ENCODE measurements at regions not wholly inside any gene's neighbourhood (a gene's known extent, or its start where the extent isn't known, plus 50 kb on each side); places are given as distances from the start of the nearest gene placed in this dataset.
"Not testable (repeated sequence)": the region's sequence is repeated elsewhere in the genome, so short reads cannot be mapped to it uniquely, and the experiment has no call there.

- Histone ChIP-seq H3K4me2 (ENCODE audit: low read length) (no peak overlapping the region), H2AFZ (ENCODE audit: low read depth, low read length) (no peak overlapping the region), H4K20me1 (ENCODE audit: insufficient read depth) (no peaks in the 10 kb centered on the region), H3K9me3 (ENCODE audit: low read length) (no peaks in the 10 kb centered on the region), H3K27me3 (ENCODE audit: insufficient read depth, low read depth, low read length) (no peaks in the 10 kb centered on the region), H3F3A (ENCODE audit: insufficient read depth, low read length, poor library complexity, severe bottlenecking) (no peaks in the 10 kb centered on the region), H3K36me3 (ENCODE audit: insufficient read depth, low read length) (no peaks in the 10 kb centered on the region), H3K9me2 (ENCODE audit: insufficient read depth, low read length) (no peaks in the 10 kb centered on the region), H3K79me2 (replicated peaks; ENCODE audit: insufficient read depth, low read length) (no peaks in the 10 kb centered on the region), H3K4me3 (ENCODE audit: low read length) (no peak overlapping the region), H3K27ac (ENCODE audit: low read length) (no peak overlapping the region), H3K9ac (ENCODE audit: low read length) (no peak overlapping the region)
- no peak for TF ChIP-seq EP300 (conservative IDR thresholded peaks at IDR 0.05; ENCODE audit: poor library complexity, severe bottlenecking)
- TF ChIP-seq EZH2 (IDR thresholded peaks at IDR 0.05; ENCODE audit: borderline replicate concordance, insufficient read depth, low read length, poor library complexity, severe bottlenecking), result no peak
- no peak for TF ChIP-seq RAD21 (conservative IDR thresholded peaks at IDR 0.05)
- no peak for TF ChIP-seq TAF1 (IDR thresholded peaks at IDR 0.05; ENCODE audit: low read depth)
- no peak for TF ChIP-seq MXI1 (conservative IDR thresholded peaks at IDR 0.05; ENCODE audit: poor library complexity, severe bottlenecking)
- TF ChIP-seq CTCF (IDR thresholded peaks at IDR 0.05; ENCODE audit: poor library complexity, severe bottlenecking), result no peak
- no peak for TF ChIP-seq POLR2AphosphoS5 (IDR thresholded peaks at IDR 0.05)
- no peak for TF ChIP-seq SMC3 (conservative IDR thresholded peaks at IDR 0.05; ENCODE audit: poor library complexity)
- no peak for TF ChIP-seq REST (IDR thresholded peaks at IDR 0.05; ENCODE audit: borderline replicate concordance)
Observed at GRCh38 chr14:82035397-82035796, 501.7 kb upstream of the SEL1L start.

- H3K27ac ChIP-seq (ENCODE audit: low read length); H3K9ac ChIP-seq (ENCODE audit: low read length); H3K79me2 ChIP-seq (replicated peaks; ENCODE audit: insufficient read depth, low read length); H3K9me3 ChIP-seq (ENCODE audit: low read length); H3F3A ChIP-seq (ENCODE audit: insufficient read depth, low read length, poor library complexity, severe bottlenecking); H3K4me2 ChIP-seq (ENCODE audit: low read length); H3K4me3 ChIP-seq (ENCODE audit: low read length); H3K27me3 ChIP-seq (ENCODE audit: insufficient read depth, low read depth, low read length); H4K20me1 ChIP-seq (ENCODE audit: insufficient read depth); H3K9me2 ChIP-seq (ENCODE audit: insufficient read depth, low read length); H2AFZ ChIP-seq (ENCODE audit: low read depth, low read length); H3K36me3 ChIP-seq (ENCODE audit: insufficient read depth, low read length): not testable (repeated sequence)
Observed at GRCh38 chr14:82038066-82038465, 504.4 kb upstream of the SEL1L start.

GRCh38 chr14:82045339-82045738 is 511.7 kb upstream of the SEL1L start:
- Histone ChIP-seq H4K20me1 (ENCODE audit: insufficient read depth) (no peaks in the 10 kb centered on the region), H3F3A (ENCODE audit: insufficient read depth, low read length, poor library complexity, severe bottlenecking) (no peaks in the 10 kb centered on the region), H3K27me3 (ENCODE audit: insufficient read depth, low read depth, low read length) (no peaks in the 10 kb centered on the region), H3K9me2 (ENCODE audit: insufficient read depth, low read length) (no peaks in the 10 kb centered on the region), H3K4me2 (ENCODE audit: low read length) (no peak overlapping the region), H3K36me3 (ENCODE audit: insufficient read depth, low read length) (no peaks in the 10 kb centered on the region), H3K9me3 (ENCODE audit: low read length) (no peaks in the 10 kb centered on the region), H3K9ac (ENCODE audit: low read length) (no peak overlapping the region), H3K4me3 (ENCODE audit: low read length) (no peak overlapping the region), H3K27ac (ENCODE audit: low read length) (no peak overlapping the region), H2AFZ (ENCODE audit: low read depth, low read length) (no peak overlapping the region), H3K79me2 (replicated peaks; ENCODE audit: insufficient read depth, low read length) (no peaks in the 10 kb centered on the region)
- TF ChIP-seq EZH2 (IDR thresholded peaks at IDR 0.05; ENCODE audit: borderline replicate concordance, insufficient read depth, low read length, poor library complexity, severe bottlenecking) (no peak), POLR2AphosphoS5 (IDR thresholded peaks at IDR 0.05) (no peak), RAD21 (conservative IDR thresholded peaks at IDR 0.05) (no peak), SMC3 (conservative IDR thresholded peaks at IDR 0.05; ENCODE audit: poor library complexity) (no peak), TAF1 (IDR thresholded peaks at IDR 0.05; ENCODE audit: low read depth) (no peak), MXI1 (conservative IDR thresholded peaks at IDR 0.05; ENCODE audit: poor library complexity, severe bottlenecking) (no peak), REST (IDR thresholded peaks at IDR 0.05; ENCODE audit: borderline replicate concordance) (no peak), EP300 (conservative IDR thresholded peaks at IDR 0.05; ENCODE audit: poor library complexity, severe bottlenecking) (no peak), CTCF (IDR thresholded peaks at IDR 0.05; ENCODE audit: poor library complexity, severe bottlenecking) (no peak)
